ENCODE measurements at regions not wholly inside any gene's neighbourhood (a gene's known extent, or its start where the extent isn't known, plus 50 kb on each side); places are given as distances from the start of the nearest gene placed in this dataset.
"Not testable (repeated sequence)": the region's sequence is repeated elsewhere in the genome, so short reads cannot be mapped to it uniquely, and the experiment has no call there.

- DNase-seq = no peak
- Histone ChIP-seq H3K4me1 (no peaks in the 10 kb centered on the region), H3K4me3 (no peak overlapping the region), H3K27ac (no peak overlapping the region), H3K27me3 (ENCODE audit: insufficient read depth in 3 of 3, low read length in 2 of 3) (no peaks in the 10 kb centered on the region), H3K36me3 (ENCODE audit: insufficient read depth in 1 of 2, low read depth in 1 of 2) (no peaks in the 10 kb centered on the region), H3K9me3 (no peaks in the 10 kb centered on the region)
- ATAC-seq = no peak
- TF ChIP-seq CTCF (IDR thresholded peaks at IDR 0.05) = no peak
- WGBS, 3 donors = 39 to 56% (median 56%) methylated on average over 1 of the region's 1 CpG
- intact Hi-C loops (cut with DNase I) = no loop called here
These were observed 129.5 kb downstream of the PCDH10 start for GRCh38 chr4:133278591-133278990.

- H3K27me3 ChIP-seq (ENCODE audit: insufficient read depth in 3 of 3, low read length in 2 of 3); H3K4me1 ChIP-seq; H3K9me3 ChIP-seq; intact Hi-C loops (cut with DNase I); H3K4me3 ChIP-seq; H3K27ac ChIP-seq; DNase-seq; H3K36me3 ChIP-seq (ENCODE audit: insufficient read depth in 1 of 2, low read depth in 1 of 2); ATAC-seq: not testable (repeated sequence)
- 86 to 89% (median 87%) methylated on average over 4 of the region's 4 CpGs for WGBS, 3 donors
These were observed 128.8 kb downstream of the PCDH10 start for GRCh38 chr4:133277940-133278339.

GRCh38 chr4:133275246-133275645 is 126.2 kb downstream of the PCDH10 start:
- intact Hi-C loops (cut with DNase I) = no loop called here
- TF ChIP-seq CTCF (IDR thresholded peaks at IDR 0.05) = no peak
- H3K4me1 ChIP-seq = no peaks in the 10 kb centered on the region
- no peak for ATAC-seq
- no peak for DNase-seq
- H3K27me3 ChIP-seq (ENCODE audit: insufficient read depth in 3 of 3, low read length in 2 of 3) = no peaks in the 10 kb centered on the region
- no peak overlapping the region for H3K27ac ChIP-seq
- 79 to 86% (median 82%) methylated on average over 3 of the region's 3 CpGs for WGBS, 3 donors
- H3K36me3 ChIP-seq (ENCODE audit: insufficient read depth in 1 of 2, low read depth in 1 of 2) = no peaks in the 10 kb centered on the region
- no peaks in the 10 kb centered on the region for H3K9me3 ChIP-seq
- H3K4me3 ChIP-seq = no peak overlapping the region

GRCh38 chr4:133273401-133273800 is 124.3 kb downstream of the PCDH10 start:
- ATAC-seq (no peak), DNase-seq (no peak)
- WGBS, 3 donors = 74 to 80% (median 77%) methylated on average over 3 of the region's 3 CpGs
- no peak for TF ChIP-seq CTCF (IDR thresholded peaks at IDR 0.05)
- no peak overlapping the region for H3K27ac ChIP-seq
- no peak overlapping the region for H3K4me3 ChIP-seq
- no peaks in the 10 kb centered on the region for H3K27me3 ChIP-seq (ENCODE audit: insufficient read depth in 3 of 3, low read length in 2 of 3)
- H3K9me3 ChIP-seq = no peaks in the 10 kb centered on the region
- no peaks in the 10 kb centered on the region for H3K4me1 ChIP-seq
- no peaks in the 10 kb centered on the region for H3K36me3 ChIP-seq (ENCODE audit: insufficient read depth in 1 of 2, low read depth in 1 of 2)
- intact Hi-C loops (cut with DNase I) = no loop called here

GRCh38 chr4:133270021-133270570 is 121.0 kb downstream of the PCDH10 start:
- Histone ChIP-seq H3K9me3 (no peaks in the 10 kb centered on the region), H3K27me3 (ENCODE audit: insufficient read depth in 3 of 3, low read length in 2 of 3) (no peaks in the 10 kb centered on the region), H3K4me3 (no peak overlapping the region), H3K4me1 (no peaks in the 10 kb centered on the region), H3K36me3 (ENCODE audit: insufficient read depth in 1 of 2, low read depth in 1 of 2) (no peaks in the 10 kb centered on the region), H3K27ac (no peak overlapping the region)
- WGBS, 3 donors = 79 to 93% (median 83%) methylated on average over 2 of the region's 2 CpGs
- intact Hi-C loops (cut with DNase I) = no loop called here
- ATAC-seq (no peak), DNase-seq (no peak)
- TF ChIP-seq CTCF (IDR thresholded peaks at IDR 0.05) = no peak
